H9 (cell line): ENCODE measurements at regions not wholly inside any gene's neighbourhood (a gene's known extent, or its start where the extent isn't known, plus 50 kb on each side); places are given as distances from the start of the nearest gene placed in this dataset.

ENCODE experiments used
- DNase-seq: peaks from one replicate; pipeline ENCODE4 v3.0.0-alpha.2; 2017
- H2AFZ ChIP-seq: one replicate; pipeline ENCODE4 v1.6.1; 2013; ENCODE audit warnings: mild to moderate bottlenecking, low read length, control low read depth, moderate library complexity
- H2AK5ac ChIP-seq: 2 replicates; pipeline ENCODE4 v1.6.1; 2013; ENCODE audit warnings: low read length, control low read depth, mixed read lengths; ENCODE audit not compliant: insufficient read length
- H2BK120ac ChIP-seq: one replicate; pipeline ENCODE4 v1.6.1; 2013; ENCODE audit warnings: low read depth, mild to moderate bottlenecking, low read length, control low read depth, inconsistent platforms; ENCODE audit not compliant: poor library complexity, severe bottlenecking
- H2BK12ac ChIP-seq: 2 replicates; pipeline ENCODE4 v1.6.1; 2013; ENCODE audit warnings: low read length, control low read depth, mixed read lengths, low read depth; ENCODE audit not compliant: insufficient read length
- H2BK15ac ChIP-seq: 2 replicates; pipeline ENCODE4 v1.6.1; 2013; ENCODE audit warnings: low read depth, low read length, control low read depth
- H2BK20ac ChIP-seq: one replicate; pipeline ENCODE4 v1.6.1; 2013; ENCODE audit warnings: low read depth, mild to moderate bottlenecking, low read length, control low read depth, inconsistent platforms; ENCODE audit not compliant: poor library complexity, severe bottlenecking
- H2BK5ac ChIP-seq: 2 replicates; pipeline ENCODE4 v1.6.1; 2013; ENCODE audit warnings: low read length, control low read depth, mixed read lengths; ENCODE audit not compliant: insufficient read length
- H3K14ac ChIP-seq: 2 replicates; pipeline ENCODE4 v1.6.1; 2013; ENCODE audit warnings: low read length, control low read depth; ENCODE audit not compliant: insufficient read depth
- H3K18ac ChIP-seq: 2 replicates; pipeline ENCODE4 v1.6.1; 2013; ENCODE audit warnings: low read depth, mild to moderate bottlenecking, mixed read lengths, low read length, control low read depth; ENCODE audit not compliant: insufficient read length
- H3K23ac ChIP-seq: 2 replicates; pipeline ENCODE4 v1.6.1; 2013; ENCODE audit warnings: low read length, control low read depth, mixed read lengths, low read depth; ENCODE audit not compliant: insufficient read length
- H3K23me2 ChIP-seq: 2 replicates; pipeline ENCODE4 v1.6.1; 2013; ENCODE audit warnings: low read depth, mild to moderate bottlenecking, mixed read lengths, low read length, control low read depth; ENCODE audit not compliant: insufficient read length, poor library complexity, severe bottlenecking
- H3K27ac ChIP-seq: 2 replicates; pipeline ENCODE4 v1.5.1; 2013; ENCODE audit warnings: low read length, control low read depth, mixed read lengths, low read depth; ENCODE audit not compliant: insufficient read length
- H3K27me3 ChIP-seq: 2 replicates; pipeline ENCODE4 v1.6.1; 2013; ENCODE audit warnings: low read length, control low read depth, inconsistent platforms; ENCODE audit not compliant: insufficient read depth
- H3K4ac ChIP-seq: 2 replicates; pipeline ENCODE4 v1.6.1; 2013; ENCODE audit warnings: low read depth, mild to moderate bottlenecking, control low read depth, inconsistent platforms, low read length, moderate library complexity
- H3K4me1 ChIP-seq: 2 replicates; pipeline ENCODE4 v1.6.1; 2013; ENCODE audit warnings: low read length, control low read depth, inconsistent platforms; ENCODE audit not compliant: insufficient read depth
- H3K4me2 ChIP-seq: 2 replicates; pipeline ENCODE4 v1.6.1; 2013; ENCODE audit warnings: low read length, control low read depth, mixed read lengths; ENCODE audit not compliant: insufficient read length, insufficient read depth
- H3K56ac ChIP-seq: 2 replicates; pipeline ENCODE4 v1.6.1; 2013; ENCODE audit warnings: low read depth, mild to moderate bottlenecking, mixed read lengths, low read length, control low read depth; ENCODE audit not compliant: insufficient read length
- H3K79me1 ChIP-seq: 2 replicates; pipeline ENCODE4 v1.6.1; 2013; ENCODE audit warnings: low read depth, mild to moderate bottlenecking, moderate library complexity, low read length, control low read depth, inconsistent platforms; ENCODE audit not compliant: insufficient read depth, poor library complexity, severe bottlenecking
- H3K79me2 ChIP-seq: 2 replicates; pipeline ENCODE4 v1.6.1; 2013; ENCODE audit warnings: low read length, control low read depth, inconsistent platforms; ENCODE audit not compliant: insufficient read depth
- H3K9ac ChIP-seq: 2 replicates; pipeline ENCODE4 v1.6.1; 2013; ENCODE audit warnings: low read length, control low read depth, mixed read lengths; ENCODE audit not compliant: insufficient read length; ENCODE audit errors: extremely low read depth
- H3K9me3 ChIP-seq: one replicate; pipeline ENCODE4 v1.6.1; 2013; ENCODE audit warnings: low read depth, low read length, inconsistent platforms; ENCODE audit not compliant: control insufficient read depth
- H3T11ph ChIP-seq: one replicate; pipeline ENCODE4 v1.6.1; 2013; ENCODE audit warnings: mild to moderate bottlenecking, low read length, control low read depth, inconsistent platforms
- H4K20me1 ChIP-seq: one replicate; pipeline ENCODE4 v1.6.1; 2013; ENCODE audit not compliant: control insufficient read depth, insufficient read length, insufficient read depth
- H4K5ac ChIP-seq: 2 replicates; pipeline ENCODE4 v1.6.1; 2013; ENCODE audit warnings: low read depth, mild to moderate bottlenecking, mixed read lengths, low read length, control low read depth; ENCODE audit not compliant: insufficient read length
- H4K8ac ChIP-seq: replicated peaks from 2 replicates; pipeline ENCODE4 v1.6.1; 2013; ENCODE audit warnings: low read length, control low read depth, mixed read lengths, low read depth; ENCODE audit not compliant: insufficient read length
- H4K91ac ChIP-seq: 2 replicates; pipeline ENCODE4 v1.6.1; 2013; ENCODE audit warnings: low read depth, mild to moderate bottlenecking, moderate library complexity, mixed read lengths, low read length, control low read depth; ENCODE audit not compliant: insufficient read length
- H3K27ac Mint-ChIP-seq, 3 experiments: 2 replicates in 2 of 3; 3 replicates in 1 of 3; pipeline ENCODE4 v1.8.0; 2020 to 2021; ENCODE audit warnings: mixed read lengths in 3 of 3, mild to moderate bottlenecking in 1 of 3, moderate library complexity in 1 of 3
- H3K27me3 Mint-ChIP-seq: 2 replicates; pipeline ENCODE4 v1.8.0; 2021; ENCODE audit warnings: low read depth, mild to moderate bottlenecking, moderate library complexity, mixed read lengths
- H3K36me3 Mint-ChIP-seq, 3 experiments: 2 replicates in 2 of 3; 3 replicates in 1 of 3; pipeline ENCODE4 v1.8.0; 2020 to 2021; ENCODE audit warnings: low read depth in 3 of 3, mixed read lengths in 3 of 3; ENCODE audit not compliant: insufficient read depth in 1 of 3
- H3K4me1 Mint-ChIP-seq, 2 experiments: 2 replicates each; pipeline ENCODE4 v1.8.0; 2020; ENCODE audit warnings: mixed read lengths in 2 of 2
- H3K4me3 Mint-ChIP-seq, 2 experiments: 2 replicates in 1 of 2; 3 replicates in 1 of 2; pipeline ENCODE4 v1.8.0; 2020 to 2021; ENCODE audit warnings: mild to moderate bottlenecking in 2 of 2, mixed read lengths in 2 of 2, moderate library complexity in 1 of 2
- H3K9me3 Mint-ChIP-seq, 2 experiments: 2 replicates in 1 of 2; 3 replicates in 1 of 2; pipeline ENCODE4 v1.8.0; 2020; ENCODE audit warnings: mild to moderate bottlenecking in 2 of 2, mixed read lengths in 2 of 2, moderate library complexity in 1 of 2
- WGBS: extraction: QIAGEN DNeasy Blood & Tissue Kit; methylation state at CpG from one replicate; pipeline ENCODE4 v1.1.7; 2013; ENCODE audit warnings: missing lambda C conversion rate, low lambda C conversion rate, mixed read lengths; ENCODE audit not compliant: insufficient read length; ENCODE audit errors: extremely low coverage; 5-methylcytosine and 5-hydroxymethylcytosine counted together
- TF ChIP-seq, protein P1 (sequence below): fragments of 200-600 bp; sonication (generic); conservative IDR thresholded peaks from 3 replicates; pipeline ENCODE4 v1.8.0; 2021; ENCODE audit warnings: antibody characterized with exemption, mild to moderate bottlenecking

DNA sequence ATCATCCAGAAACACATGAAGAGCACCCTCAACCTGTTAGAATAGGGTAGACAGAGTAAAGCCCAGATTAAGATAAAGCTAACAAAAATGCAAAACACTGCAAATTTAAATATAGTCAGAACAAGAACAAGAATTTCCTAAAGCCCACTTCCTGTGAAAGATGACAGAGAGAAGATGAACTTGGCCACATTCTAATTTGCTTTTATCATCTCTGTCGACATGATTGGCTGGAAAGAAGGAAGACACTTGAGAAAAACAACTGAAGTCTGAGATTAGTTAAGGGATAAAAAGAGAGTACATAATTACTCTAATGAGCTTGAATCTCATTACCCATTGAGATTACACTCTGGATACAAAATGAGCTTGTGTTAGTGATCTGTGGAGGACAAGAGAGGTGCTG lies 537.6 kb downstream of the KLF5 start:
- H2BK120ac ChIP-seq = no peak overlapping the region
- H3K36me3 Mint-ChIP-seq = no peaks in the 10 kb centered on the region
- H3K4me2 ChIP-seq = no peak overlapping the region
- no peaks in the 10 kb centered on the region for H3K27me3 Mint-ChIP-seq
- H4K91ac ChIP-seq = no peak overlapping the region
- H3K23me2 ChIP-seq = no peaks in the 10 kb centered on the region
- no peak overlapping the region for H3K27ac ChIP-seq
- no peak overlapping the region for H2BK5ac ChIP-seq
- H3K56ac ChIP-seq = no peak overlapping the region
- H3K9me3 Mint-ChIP-seq = no peaks in the 10 kb centered on the region
- no peak overlapping the region for H2AK5ac ChIP-seq
- H3K27me3 ChIP-seq = no peaks in the 10 kb centered on the region
- no peak overlapping the region for H3K14ac ChIP-seq
- H2BK12ac ChIP-seq = no peak overlapping the region
- no peak overlapping the region for H3K23ac ChIP-seq
- H4K20me1 ChIP-seq = no peaks in the 10 kb centered on the region
- H3K9ac ChIP-seq = no peak overlapping the region
- H4K5ac ChIP-seq = no peak overlapping the region
- H3K4me3 Mint-ChIP-seq = no peak overlapping the region
- no peaks in the 10 kb centered on the region for H3K79me2 ChIP-seq
- H3T11ph ChIP-seq = no peak overlapping the region
- WGBS = no CpG with 5 or more reads among the region's 1 CpG
- TF ChIP-seq, protein P1, sequence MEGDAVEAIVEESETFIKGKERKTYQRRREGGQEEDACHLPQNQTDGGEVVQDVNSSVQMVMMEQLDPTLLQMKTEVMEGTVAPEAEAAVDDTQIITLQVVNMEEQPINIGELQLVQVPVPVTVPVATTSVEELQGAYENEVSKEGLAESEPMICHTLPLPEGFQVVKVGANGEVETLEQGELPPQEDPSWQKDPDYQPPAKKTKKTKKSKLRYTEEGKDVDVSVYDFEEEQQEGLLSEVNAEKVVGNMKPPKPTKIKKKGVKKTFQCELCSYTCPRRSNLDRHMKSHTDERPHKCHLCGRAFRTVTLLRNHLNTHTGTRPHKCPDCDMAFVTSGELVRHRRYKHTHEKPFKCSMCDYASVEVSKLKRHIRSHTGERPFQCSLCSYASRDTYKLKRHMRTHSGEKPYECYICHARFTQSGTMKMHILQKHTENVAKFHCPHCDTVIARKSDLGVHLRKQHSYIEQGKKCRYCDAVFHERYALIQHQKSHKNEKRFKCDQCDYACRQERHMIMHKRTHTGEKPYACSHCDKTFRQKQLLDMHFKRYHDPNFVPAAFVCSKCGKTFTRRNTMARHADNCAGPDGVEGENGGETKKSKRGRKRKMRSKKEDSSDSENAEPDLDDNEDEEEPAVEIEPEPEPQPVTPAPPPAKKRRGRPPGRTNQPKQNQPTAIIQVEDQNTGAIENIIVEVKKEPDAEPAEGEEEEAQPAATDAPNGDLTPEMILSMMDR = no peak
- H4K8ac ChIP-seq = no peak overlapping the region
- no peak overlapping the region for H2BK15ac ChIP-seq
- no peak overlapping the region for H3K27ac Mint-ChIP-seq
- H3K4me1 Mint-ChIP-seq = no peaks in the 10 kb centered on the region
- no peaks in the 10 kb centered on the region for H3K79me1 ChIP-seq
- no peak overlapping the region for H2AFZ ChIP-seq
- no peak overlapping the region for H3K18ac ChIP-seq
- no peaks in the 10 kb centered on the region for H3K4me1 ChIP-seq
- no peak overlapping the region for H2BK20ac ChIP-seq
- DNase-seq = no peak
- no peak overlapping the region for H3K4ac ChIP-seq
- no peaks in the 10 kb centered on the region for H3K9me3 ChIP-seq
